ENCODE measurements at regions not wholly inside any gene's neighbourhood (a gene's known extent, or its start where the extent isn't known, plus 50 kb on each side); places are given as distances from the start of the nearest gene placed in this dataset.

- no peak for TF ChIP-seq ZNF513 (tag by site-specific recombination; IDR thresholded peaks at IDR 0.05)
Measured at GRCh38 chr10:93181271-93182048, 107.8 kb downstream of the CYP26A1 start (continued).

GRCh38 chr10:93182049-93182327 lies 108.3 kb downstream of the CYP26A1 start:
- CTCF ChIA-PET = interaction anchor here (1.4 kb wide), 1 partner anchor 101 kb away, joined by 5 read pairs; no protein-coding TSS in a partner anchor
- H3K36me3 ChIP-seq (ENCODE audit: control insufficient read depth in 2 of 2, insufficient read depth in 1 of 2, low read length in 2 of 2) = no peaks in the 10 kb centered on the region
- POLR2A ChIA-PET = no interaction called here
- no peak overlapping the region for H3K27ac ChIP-seq (ENCODE audit: extremely low read depth, low read depth, low read length)
- no peaks in the 10 kb centered on the region for H3K4me1 ChIP-seq (ENCODE audit: control insufficient read depth, insufficient read depth, low read length)
- H3K4me3 ChIP-seq (ENCODE audit: low read depth, low read length) = no peak overlapping the region
- no peak for TF ChIP-seq ZNF677 (tag by site-specific recombination; IDR thresholded peaks at IDR 0.05)
- TF ChIP-seq ZBTB26 (tag by site-specific recombination; optimal IDR thresholded peaks at IDR 0.05) = no peak
- no peak for TF ChIP-seq FEZF1 (tag by site-specific recombination; IDR thresholded peaks at IDR 0.05)
- no peak for TF ChIP-seq SP2 (tag by site-specific recombination; IDR thresholded peaks at IDR 0.05)
- TF ChIP-seq MYNN (tag by site-specific recombination; IDR thresholded peaks at IDR 0.05; ENCODE audit: borderline replicate concordance) = no peak
- TF ChIP-seq REPIN1 (tag by site-specific recombination; IDR thresholded peaks at IDR 0.05; ENCODE audit: low read depth) = no peak
- TF ChIP-seq ZNF560 (tag by site-specific recombination; IDR thresholded peaks at IDR 0.05; ENCODE audit: borderline replicate concordance) = no peak
- no peak for TF ChIP-seq ZNF202 (tag by site-specific recombination; IDR thresholded peaks at IDR 0.05; ENCODE audit: borderline replicate concordance)
- no peak for TF ChIP-seq HOXA7 (CRISPR knock-in tag; IDR thresholded peaks at IDR 0.05; ENCODE audit: borderline replicate concordance)
- TF ChIP-seq SP3 (tag by site-specific recombination; IDR thresholded peaks at IDR 0.05) = no peak
- no peak for TF ChIP-seq KLF7 (tag by site-specific recombination; IDR thresholded peaks at IDR 0.05; ENCODE audit: borderline replicate concordance)
- TF ChIP-seq ZNF155 (tag by site-specific recombination; IDR thresholded peaks at IDR 0.05) = no peak
- TF ChIP-seq ZNF174 (tag by site-specific recombination; IDR thresholded peaks at IDR 0.05) = no peak
- H3K9me3 ChIP-seq (ENCODE audit: control insufficient read depth, insufficient read depth, low read depth, low read length) = no peaks in the 10 kb centered on the region

GRCh38 chr10:93182790-93183189 lies 109.1 kb downstream of the CYP26A1 start:
- Histone ChIP-seq H3K4me1 (ENCODE audit: control insufficient read depth, insufficient read depth, low read length) (no peaks in the 10 kb centered on the region), H3K4me3 (ENCODE audit: low read depth, low read length) (no peak overlapping the region), H3K36me3 (ENCODE audit: control insufficient read depth in 2 of 2, insufficient read depth in 1 of 2, low read length in 2 of 2) (no peaks in the 10 kb centered on the region), H3K27ac (ENCODE audit: extremely low read depth, low read depth, low read length) (no peak overlapping the region), H3K9me3 (ENCODE audit: control insufficient read depth, insufficient read depth, low read depth, low read length) (no peaks in the 10 kb centered on the region)
- POLR2A ChIA-PET = no interaction called here
- CTCF ChIA-PET = interaction anchor here (1.4 kb wide), 1 partner anchor 102 kb away, joined by 5 read pairs; no protein-coding TSS in a partner anchor
- TF ChIP-seq ZSCAN18 (tag by site-specific recombination; IDR thresholded peaks at IDR 0.05) (no peak), ZXDB (tag by site-specific recombination; IDR thresholded peaks at IDR 0.05) (no peak), PRDM4 (tag by site-specific recombination; IDR thresholded peaks at IDR 0.05) (no peak), ZSCAN16 (tag by site-specific recombination; IDR thresholded peaks at IDR 0.05) (no peak), ZNF768 (tag by site-specific recombination; IDR thresholded peaks at IDR 0.05) (no peak), ZNF785 (tag by site-specific recombination; IDR thresholded peaks at IDR 0.05) (no peak), HOXC10 (CRISPR knock-in tag; IDR thresholded peaks at IDR 0.05) (no peak), ZBTB44 (tag by site-specific recombination; IDR thresholded peaks at IDR 0.05) (no peak), ZNF830 (tag by site-specific recombination; IDR thresholded peaks at IDR 0.05; ENCODE audit: low read depth) (no peak)
